NOMO-1 treated with DMSO at 0.1 percent for 48 hours (cell line): ENCODE measurements at regions not wholly inside any gene's neighbourhood (a gene's known extent, or its start where the extent isn't known, plus 50 kb on each side); places are given as distances from the start of the nearest gene placed in this dataset.

Experiments used
- DNase-seq: peaks from one replicate; lab custom pipeline; 2025; ENCODE audit not compliant: unreplicated experiment; lab: John Stamatoyannopoulos, UW

DNA sequence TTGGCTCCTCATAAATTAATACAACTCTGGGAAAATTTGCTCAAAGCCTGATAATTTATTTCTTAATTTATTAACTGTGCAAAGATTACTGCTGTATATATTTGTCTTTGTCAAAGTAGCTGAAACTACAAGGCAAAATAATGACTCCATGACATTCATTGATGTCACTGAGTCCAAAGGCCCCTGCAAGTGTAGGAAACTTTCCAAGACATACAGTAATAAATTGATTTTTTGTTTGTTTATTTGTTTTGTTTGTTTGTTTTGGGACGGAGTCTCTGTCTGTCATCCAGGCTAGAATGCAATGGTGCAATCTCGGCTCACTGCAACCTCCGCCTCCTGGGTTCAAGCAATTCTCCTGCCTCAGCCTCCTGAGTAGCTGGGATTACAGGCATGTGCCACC, 96.8 kb upstream of the LPP start:
- no peak for DNase-seq

- DNase-seq, result no peak
These were observed 95.3 kb upstream of the LPP start for GRCh38 chr3:188058569-188059184.

- DNase-seq, result no peak
These were observed 94.6 kb upstream of the LPP start for GRCh38 chr3:188059351-188059750.

GRCh38 chr3:188060264-188060835, 93.6 kb upstream of the LPP start:
- DNase-seq, result no peak

GRCh38 chr3:188060840-188061544, 93.0 kb upstream of the LPP start:
- peak; percentile 66 for DNase-seq

DNA sequence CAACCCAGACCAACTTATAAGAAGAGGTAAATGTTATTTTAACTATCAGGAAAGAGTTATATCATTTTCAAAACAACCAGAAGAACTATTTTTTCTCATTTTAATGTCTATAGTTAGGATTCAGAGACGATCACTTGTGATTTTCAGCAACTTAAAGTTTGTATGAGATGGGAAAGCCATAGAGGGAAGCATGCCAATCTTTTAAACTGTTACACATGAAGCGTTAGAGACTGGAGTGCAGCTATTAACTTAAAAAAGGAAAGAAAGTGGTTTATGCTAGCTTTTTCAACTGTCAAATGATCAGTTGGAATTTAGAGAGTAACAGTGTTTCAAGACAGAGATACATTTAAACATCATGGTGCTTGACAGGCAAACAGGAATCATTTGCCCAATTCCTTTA, 91.7 kb upstream of the LPP start:
- DNase-seq, result no peak

DNA sequence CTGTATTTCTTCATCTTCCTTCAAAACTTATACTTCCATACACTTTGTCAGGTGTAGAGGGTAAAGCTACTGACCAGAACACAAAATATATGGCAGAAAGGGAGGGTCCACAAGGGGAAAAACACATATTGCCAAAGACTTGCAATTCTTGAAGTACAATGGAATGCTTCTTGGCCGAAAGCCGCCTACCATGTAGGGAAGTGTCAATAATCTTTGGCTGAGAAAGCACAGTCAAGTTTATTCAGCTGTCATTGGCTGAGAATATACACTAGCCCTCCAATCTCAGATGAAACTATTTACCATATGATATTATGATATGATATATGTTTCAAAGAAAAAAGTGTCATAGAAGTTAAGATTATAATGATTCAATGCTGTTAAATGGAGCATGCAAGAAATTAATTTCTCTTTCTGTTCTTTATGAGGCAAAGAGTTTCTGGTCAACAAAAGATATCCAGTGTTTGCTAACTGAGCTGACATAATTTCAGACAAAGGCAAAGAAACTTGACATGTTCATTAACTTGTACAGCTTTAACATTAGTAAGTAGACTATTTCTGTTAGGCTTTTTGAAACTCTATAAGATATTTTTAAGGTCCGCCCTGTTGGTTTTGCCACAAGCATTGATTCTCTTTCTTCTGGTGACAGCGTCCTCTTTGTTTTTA, 89.0 kb upstream of the LPP start:
- no peak for DNase-seq

GRCh38 chr3:188066141-188066540, 87.8 kb upstream of the LPP start:
- DNase-seq, result no peak

DNA sequence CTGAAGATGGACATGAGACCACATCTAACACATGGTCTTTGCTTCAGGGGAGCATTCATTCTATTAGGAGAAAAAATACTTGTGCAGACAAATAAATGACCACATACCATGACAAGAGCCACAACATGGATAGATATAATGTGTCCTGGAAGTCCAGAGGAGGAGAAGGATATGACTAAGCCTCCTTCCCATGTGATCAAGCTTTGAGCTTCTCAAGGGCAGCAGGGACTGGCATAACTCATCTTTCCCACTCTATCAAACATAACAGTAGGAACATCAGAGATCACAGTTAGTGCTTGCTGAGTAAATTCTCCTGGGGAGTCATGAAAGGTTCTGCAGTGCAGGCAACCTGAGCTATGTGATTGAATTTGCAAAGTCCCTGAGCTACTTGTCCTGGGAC, 86.0 kb upstream of the LPP start:
- DNase-seq, result no peak

DNA sequence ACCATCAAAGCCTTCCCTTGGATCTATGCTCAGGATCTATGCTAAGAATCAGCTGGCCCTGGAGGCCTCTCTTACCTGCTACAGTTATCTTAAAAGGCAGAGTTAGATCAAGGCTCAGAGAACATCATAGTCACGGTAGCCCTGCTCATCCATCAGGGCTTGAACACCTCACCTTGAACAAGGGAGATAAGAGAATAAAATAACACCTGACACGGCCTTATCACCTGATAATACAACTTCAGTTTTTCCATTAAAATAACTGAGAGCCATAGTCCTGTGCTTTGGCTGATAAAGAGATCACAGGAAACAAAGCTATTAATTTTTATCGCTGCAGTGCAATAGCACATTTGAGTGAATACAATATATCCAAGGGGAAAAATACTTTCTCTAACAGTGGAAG, 85.6 kb upstream of the LPP start:
- no peak for DNase-seq

DNA sequence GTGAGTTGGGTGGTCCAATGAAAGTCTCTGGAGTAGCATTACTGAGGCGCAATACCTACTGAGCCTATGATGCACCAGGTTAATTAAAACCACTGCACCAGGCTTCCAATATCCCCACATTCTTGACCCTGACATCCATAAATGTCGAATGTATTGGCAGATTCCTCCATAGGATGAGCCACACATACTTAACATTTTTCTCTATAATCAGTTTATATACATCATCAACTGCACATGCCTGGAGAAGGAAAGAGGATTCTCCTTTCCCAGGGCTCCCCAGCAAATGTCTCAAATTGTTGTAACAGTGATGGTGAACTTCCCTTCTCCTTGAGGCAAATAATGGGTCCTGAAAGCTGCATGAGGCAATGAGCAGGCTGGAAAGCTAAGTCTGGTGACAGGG, 82.3 kb upstream of the LPP start:
- no peak for DNase-seq

DNA sequence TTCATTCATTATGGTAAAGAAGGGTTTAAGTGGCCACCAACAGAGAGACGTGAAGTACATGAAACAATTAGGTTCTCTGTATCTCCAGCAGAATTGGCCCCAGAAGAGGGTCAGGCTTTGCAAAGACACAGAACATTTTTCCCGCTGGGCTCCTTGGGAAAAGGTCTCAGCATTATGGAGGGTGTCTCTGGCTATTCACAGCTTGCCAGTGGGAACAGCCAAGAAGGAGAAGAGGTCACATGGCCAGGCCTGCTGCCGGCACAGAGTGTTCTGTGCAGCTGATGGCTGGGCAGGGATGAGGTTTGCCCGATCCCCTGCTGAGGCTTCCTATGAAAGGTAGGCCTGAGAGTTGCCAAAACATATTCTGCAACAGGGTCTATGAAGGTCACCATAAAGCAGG, 77.8 kb upstream of the LPP start:
- no peak for DNase-seq

- no peak for DNase-seq
These were observed 76.7 kb upstream of the LPP start for GRCh38 chr3:188077160-188077799.

DNA sequence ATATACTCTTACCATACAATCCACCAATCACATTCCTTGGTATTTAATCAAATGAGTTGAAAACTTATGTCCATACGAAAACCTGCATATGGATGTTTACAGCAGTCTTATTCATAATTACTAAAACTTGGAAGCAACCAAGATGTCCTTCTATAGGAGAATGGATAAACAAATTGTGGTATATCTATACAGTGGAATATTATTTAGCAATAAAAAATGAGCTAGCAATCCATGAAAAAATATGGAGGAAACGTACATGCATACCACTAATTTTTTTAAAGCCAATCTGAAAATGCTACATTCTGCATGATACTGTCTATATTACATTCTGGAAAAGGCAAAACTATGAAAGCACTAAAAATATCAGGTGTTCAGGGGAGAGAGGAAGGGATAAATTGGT, 73.9 kb upstream of the LPP start:
- no peak for DNase-seq

DNA sequence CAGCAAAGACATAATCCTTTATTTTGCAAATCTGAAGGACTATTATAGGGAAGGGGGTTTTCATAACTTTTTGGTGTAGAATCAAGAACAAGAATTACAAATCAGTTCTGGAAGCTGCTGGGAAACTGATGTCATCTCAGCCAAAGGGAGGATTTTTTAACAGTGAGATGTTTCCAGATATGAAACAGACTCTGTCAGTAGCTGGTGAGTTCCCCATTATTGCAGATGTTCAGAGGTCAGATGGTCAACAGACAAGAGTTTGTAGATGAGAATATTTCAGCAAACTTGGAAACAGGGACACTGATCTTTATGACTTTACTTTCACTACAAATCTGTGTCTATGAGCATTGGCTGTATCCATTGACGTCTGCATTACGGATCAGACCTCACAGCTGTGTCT, 71.9 kb upstream of the LPP start:
- no peak for DNase-seq

DNA sequence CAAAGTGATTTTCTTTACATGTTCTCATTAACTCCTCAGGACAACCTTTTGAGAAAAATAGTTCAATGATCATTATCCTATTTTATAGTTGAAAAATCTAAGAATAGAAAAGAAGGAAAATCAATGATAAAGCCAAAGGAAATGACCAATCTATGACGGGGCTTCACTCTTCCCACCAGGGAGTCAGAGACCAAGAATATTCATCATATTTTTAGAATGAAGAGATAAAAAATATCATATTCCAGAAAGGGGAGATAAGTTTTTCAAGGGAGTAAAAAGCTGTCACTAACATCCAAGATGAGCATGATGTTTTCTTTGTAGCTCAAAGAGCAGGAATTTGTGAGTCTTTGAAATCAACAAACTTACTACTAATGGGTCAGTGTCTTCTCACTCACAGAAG, 71.5 kb upstream of the LPP start:
- no peak for DNase-seq

- DNase-seq, result no peak
These were observed 70.9 kb upstream of the LPP start for GRCh38 chr3:188083011-188083410.

GRCh38 chr3:188084752-188085583, 69.0 kb upstream of the LPP start:
- no peak for DNase-seq

- no peak for DNase-seq
These were observed 68.1 kb upstream of the LPP start for GRCh38 chr3:188085584-188086560.
